MCF 10A (cell line): ENCODE measurements at regions not wholly inside any gene's neighbourhood (a gene's known extent, or its start where the extent isn't known, plus 50 kb on each side); places are given as distances from the start of the nearest gene placed in this dataset.

Experiments used
- BruUV-seq: library from RNA; stranded (reverse); fragments of 400-500 nt; replicated peaks from 2 replicates; lab custom pipeline; 2021; lab: Mats Ljungman, UMichigan
- CTCF ChIA-PET: fragments of 300-600 bp; sonication (Branson Sonifier 250); formaldehyde crosslinking; extraction: SDS; loops from one replicate; lab custom pipeline; 2021; ENCODE audit warnings: antibody characterized with exemption, inconsistent platforms; lab: Yijun Ruan, JAX
- POLR2A ChIA-PET: fragments of 300-600, 350-650 bp; sonication (Branson Sonifier 250); formaldehyde crosslinking; extraction: SDS; loops from one replicate; lab custom pipeline; 2020; ENCODE audit warnings: antibody characterized with exemption, inconsistent platforms; lab: Yijun Ruan, JAX
- DNase-seq: peaks from one replicate; pipeline ENCODE4 v3.0.0-alpha.2; 2018; ENCODE audit not compliant: unreplicated experiment
- H3K27ac Mint-ChIP-seq: one replicate; pipeline ENCODE4 v1.8.0; 2022; ENCODE audit warnings: mild to moderate bottlenecking, low read depth, mixed read lengths; ENCODE audit not compliant: unreplicated experiment
- H3K27me3 Mint-ChIP-seq: one replicate; pipeline ENCODE4 v1.8.0; 2022; ENCODE audit warnings: mixed read lengths; ENCODE audit not compliant: insufficient read depth, unreplicated experiment
- H3K36me3 Mint-ChIP-seq: one replicate; pipeline ENCODE4 v1.8.0; 2022; ENCODE audit warnings: mild to moderate bottlenecking, moderate library complexity, mixed read lengths; ENCODE audit not compliant: insufficient read depth, unreplicated experiment
- H3K4me1 Mint-ChIP-seq: one replicate; pipeline ENCODE4 v1.8.0; 2022; ENCODE audit warnings: mixed read lengths; ENCODE audit not compliant: insufficient read depth, unreplicated experiment
- H3K4me3 Mint-ChIP-seq: one replicate; pipeline ENCODE4 v1.8.0; 2022; ENCODE audit warnings: mild to moderate bottlenecking, moderate library complexity, mixed read lengths; ENCODE audit not compliant: unreplicated experiment
- H3K9me3 Mint-ChIP-seq: one replicate; pipeline ENCODE4 v1.8.0; 2022; ENCODE audit warnings: mixed read lengths; ENCODE audit not compliant: unreplicated experiment
- CTCF ChIP-seq: fragments of 200-600 bp; IDR thresholded peaks from one replicate; pipeline ENCODE4 v1.8.0; 2022; ENCODE audit warnings: antibody characterized with exemption, mild to moderate bottlenecking; ENCODE audit not compliant: unreplicated experiment
- intact Hi-C: fragments of 100-400 bp; cut with micrococcal nuclease; formaldehyde crosslinking; loops from 2 replicates; pipeline ENCODE4 v1.14.1; 2022

GRCh38 chr2:16194931-16195680, 254.8 kb downstream of the MYCN start:
- POLR2A ChIA-PET: no interaction called here
- no peak for DNase-seq
- Mint-ChIP-seq H3K27me3 (no peaks in the 10 kb centered on the region), H3K4me1 (peaks cover 9% of the 10 kb centered on the region), H3K9me3 (no peaks in the 10 kb centered on the region), H3K36me3 (no peaks in the 10 kb centered on the region), H3K4me3 (no peak overlapping the region), H3K27ac (no peak overlapping the region)
- BruUV-seq: no TSS peak
- CTCF ChIA-PET: no interaction called here
- no peak for TF ChIP-seq CTCF
- intact Hi-C loops: no loop called here

GRCh38 chr2:16194530-16194929, 254.2 kb downstream of the MYCN start:
- no peaks in the 10 kb centered on the region for H3K27me3 Mint-ChIP-seq
- intact Hi-C loops: no loop called here
- no peak overlapping the region for H3K4me3 Mint-ChIP-seq
- H3K9me3 Mint-ChIP-seq: no peaks in the 10 kb centered on the region
- POLR2A ChIA-PET: no interaction called here
- no peak for TF ChIP-seq CTCF
- H3K36me3 Mint-ChIP-seq: no peaks in the 10 kb centered on the region
- H3K4me1 Mint-ChIP-seq: peaks cover 9% of the 10 kb centered on the region
- no peak overlapping the region for H3K27ac Mint-ChIP-seq
- CTCF ChIA-PET: no interaction called here
- BruUV-seq: no TSS peak
- no peak for DNase-seq

DNA sequence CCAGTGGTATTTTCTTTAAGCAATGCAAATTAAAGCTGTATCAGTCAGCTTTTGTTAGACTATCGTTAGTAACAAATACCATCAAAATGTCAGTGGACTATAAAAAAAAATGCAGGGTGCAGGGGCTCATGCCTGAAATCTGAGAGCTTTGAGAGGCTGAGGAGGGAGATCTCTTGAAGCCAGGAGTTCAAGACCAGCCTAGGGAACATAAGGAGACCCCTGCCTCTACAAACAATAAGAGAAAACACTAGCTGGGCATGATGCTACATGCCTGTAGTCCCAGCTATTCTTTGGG, 253.7 kb downstream of the MYCN start:
- Mint-ChIP-seq H3K4me1 (peaks cover 9% of the 10 kb centered on the region), H3K36me3 (no peaks in the 10 kb centered on the region), H3K4me3 (no peak overlapping the region), H3K9me3 (no peaks in the 10 kb centered on the region), H3K27ac (no peak overlapping the region), H3K27me3 (no peaks in the 10 kb centered on the region)
- TF ChIP-seq CTCF: no peak
- intact Hi-C loops: no loop called here
- ChIA-PET CTCF (no interaction called here), POLR2A (no interaction called here)
- BruUV-seq: no TSS peak
- DNase-seq: no peak

GRCh38 chr2:16192416-16193216, 252.3 kb downstream of the MYCN start:
- intact Hi-C loops: no loop called here
- DNase-seq: no peak
- Mint-ChIP-seq H3K9me3 (no peaks in the 10 kb centered on the region), H3K36me3 (no peaks in the 10 kb centered on the region), H3K27ac (no peak overlapping the region), H3K4me1 (peaks cover 8% of the 10 kb centered on the region), H3K4me3 (no peak overlapping the region), H3K27me3 (no peaks in the 10 kb centered on the region)
- ChIA-PET CTCF (no interaction called here), POLR2A (no interaction called here)
- no peak for TF ChIP-seq CTCF
- no TSS peak for BruUV-seq
